SKM-1 treated with dmso at 0.1 percent for 144 hours (cell line): ENCODE measurements at regions not wholly inside any gene's neighbourhood (a gene's known extent, or its start where the extent isn't known, plus 50 kb on each side); places are given as distances from the start of the nearest gene placed in this dataset.
"Not testable (repeated sequence)": the region's sequence is repeated elsewhere in the genome, so short reads cannot be mapped to it uniquely, and the experiment has no call there.

ENCODE experiments used
- DNase-seq: peaks from one replicate; lab custom pipeline; 2025; ENCODE audit not compliant: unreplicated experiment; lab: John Stamatoyannopoulos, UW

GRCh38 chr1:149228672-149229585 lies 125.6 kb upstream of the NBPF9 start:
- not testable (repeated sequence) for DNase-seq

GRCh38 chr1:149229813-149230212 lies 126.5 kb upstream of the NBPF9 start:
- not testable (repeated sequence) for DNase-seq

- not testable (repeated sequence) for DNase-seq
These were observed 131.9 kb upstream of the NBPF9 start for GRCh38 chr1:149234926-149235914.

GRCh38 chr1:149237515-149237914 lies 134.2 kb upstream of the NBPF9 start:
- DNase-seq = not testable (repeated sequence)

GRCh38 chr1:149239897-149240508 lies 136.7 kb upstream of the NBPF9 start:
- DNase-seq = not testable (repeated sequence)

- DNase-seq = not testable (repeated sequence)
These were observed 137.2 kb upstream of the NBPF9 start for GRCh38 chr1:149240530-149240929.

GRCh38 chr1:149241272-149241671 lies 137.9 kb upstream of the NBPF9 start:
- not testable (repeated sequence) for DNase-seq

- not testable (repeated sequence) for DNase-seq
These were observed 140.2 kb upstream of the NBPF9 start for GRCh38 chr1:149243572-149243971.

GRCh38 chr1:149244621-149245020 lies 141.3 kb upstream of the NBPF9 start:
- DNase-seq = not testable (repeated sequence)

GRCh38 chr1:149246212-149246611 lies 142.9 kb upstream of the NBPF9 start:
- not testable (repeated sequence) for DNase-seq

- DNase-seq = not testable (repeated sequence)
These were observed 145.3 kb upstream of the NBPF9 start for GRCh38 chr1:149248610-149249009.

GRCh38 chr1:149249850-149250467 lies 146.6 kb upstream of the NBPF9 start:
- DNase-seq = not testable (repeated sequence)

- DNase-seq = not testable (repeated sequence)
These were observed 151.8 kb upstream of the NBPF9 start for GRCh38 chr1:149254894-149255847.

GRCh38 chr1:149260284-149260683 lies 156.9 kb upstream of the NBPF9 start:
- DNase-seq = not testable (repeated sequence)

GRCh38 chr1:149260736-149261340 lies 157.5 kb upstream of the NBPF9 start:
- DNase-seq = not testable (repeated sequence)

- not testable (repeated sequence) for DNase-seq
These were observed 163.9 kb upstream of the NBPF9 start for GRCh38 chr1:149267287-149267686.

- DNase-seq = not testable (repeated sequence)
These were observed 165.8 kb upstream of the NBPF9 start for GRCh38 chr1:149269001-149269702.

GRCh38 chr1:149269833-149270232 lies 166.5 kb upstream of the NBPF9 start:
- DNase-seq = not testable (repeated sequence)
